Activated T-cell treated with anti-CD3 and anti-CD28 coated beads for 48 hours (primary cell): ENCODE measurements at regions not wholly inside any gene's neighbourhood (a gene's known extent, or its start where the extent isn't known, plus 50 kb on each side); places are given as distances from the start of the nearest gene placed in this dataset.
"Not testable (repeated sequence)": the region's sequence is repeated elsewhere in the genome, so short reads cannot be mapped to it uniquely, and the experiment has no call there.

Experiments
- DNase-seq: peaks from one replicate; pipeline ENCODE4 v3.0.0-alpha.2; 2020; ENCODE audit warnings: low read depth

DNA sequence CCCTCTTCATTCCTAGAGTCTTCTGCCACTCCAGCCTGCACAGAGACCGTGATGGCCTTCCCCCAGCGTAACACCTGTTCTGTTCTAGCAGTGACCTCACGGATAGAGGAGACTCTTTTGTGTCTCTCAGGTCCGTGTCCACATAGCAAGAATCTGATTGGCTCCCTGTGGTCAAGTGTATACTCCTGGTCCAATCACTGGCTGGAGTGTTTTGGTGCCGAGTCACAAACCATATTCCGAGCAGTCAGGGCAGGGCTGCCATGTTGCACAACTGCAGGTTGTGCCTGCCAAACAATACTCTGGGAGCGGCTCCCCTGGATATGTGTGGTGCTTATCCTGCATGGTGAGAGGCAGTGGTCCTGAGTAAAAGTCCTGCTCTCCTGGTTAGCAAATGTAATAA, 402.4 kb downstream of the KCNRG start:
- DNase-seq: no peak

DNA sequence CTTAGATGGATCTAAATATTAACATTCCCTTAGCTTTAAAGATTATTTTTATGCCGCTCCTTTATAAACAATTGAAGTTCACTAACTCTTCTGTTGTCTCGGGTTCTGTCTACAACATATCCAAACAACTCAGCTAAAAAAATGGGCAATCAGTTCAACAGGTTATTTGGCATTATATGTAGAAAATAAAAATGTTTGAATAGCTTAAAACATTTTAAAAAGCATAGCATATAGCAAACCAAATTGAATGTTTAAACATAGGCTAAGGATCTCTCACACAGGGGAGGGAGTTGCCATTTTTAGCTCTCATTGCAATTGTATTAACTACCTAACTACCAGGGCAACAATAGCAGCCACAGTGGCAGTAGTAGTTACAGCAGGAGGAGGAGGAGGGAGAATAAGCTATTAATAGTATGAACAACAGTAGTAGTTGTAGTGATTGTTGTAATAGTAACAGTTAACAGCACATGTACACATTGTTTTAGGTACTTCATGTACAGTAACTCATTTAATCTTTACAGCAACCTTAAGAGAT, 404.2 kb downstream of the KCNRG start:
- no peak for DNase-seq

DNA sequence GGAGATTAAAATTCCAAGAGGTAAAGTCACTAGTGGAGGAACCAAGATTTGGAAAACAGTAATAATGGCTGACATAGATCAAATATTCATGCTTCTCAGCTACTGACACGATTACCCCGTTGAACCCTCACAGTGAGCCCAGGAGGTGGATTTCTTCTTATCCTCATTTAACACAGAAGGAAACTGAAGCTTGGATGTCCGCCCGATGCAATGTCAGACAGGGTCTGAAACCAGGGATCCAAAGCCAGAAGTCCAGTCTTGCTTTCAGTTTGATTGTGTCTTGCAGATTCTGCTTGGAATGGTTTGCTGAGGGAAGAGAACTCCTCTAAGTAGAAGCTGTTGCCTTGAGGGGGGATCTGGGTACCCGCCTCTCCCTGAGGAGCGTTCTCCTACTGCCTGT, 404.7 kb downstream of the KCNRG start:
- DNase-seq: no peak

DNA sequence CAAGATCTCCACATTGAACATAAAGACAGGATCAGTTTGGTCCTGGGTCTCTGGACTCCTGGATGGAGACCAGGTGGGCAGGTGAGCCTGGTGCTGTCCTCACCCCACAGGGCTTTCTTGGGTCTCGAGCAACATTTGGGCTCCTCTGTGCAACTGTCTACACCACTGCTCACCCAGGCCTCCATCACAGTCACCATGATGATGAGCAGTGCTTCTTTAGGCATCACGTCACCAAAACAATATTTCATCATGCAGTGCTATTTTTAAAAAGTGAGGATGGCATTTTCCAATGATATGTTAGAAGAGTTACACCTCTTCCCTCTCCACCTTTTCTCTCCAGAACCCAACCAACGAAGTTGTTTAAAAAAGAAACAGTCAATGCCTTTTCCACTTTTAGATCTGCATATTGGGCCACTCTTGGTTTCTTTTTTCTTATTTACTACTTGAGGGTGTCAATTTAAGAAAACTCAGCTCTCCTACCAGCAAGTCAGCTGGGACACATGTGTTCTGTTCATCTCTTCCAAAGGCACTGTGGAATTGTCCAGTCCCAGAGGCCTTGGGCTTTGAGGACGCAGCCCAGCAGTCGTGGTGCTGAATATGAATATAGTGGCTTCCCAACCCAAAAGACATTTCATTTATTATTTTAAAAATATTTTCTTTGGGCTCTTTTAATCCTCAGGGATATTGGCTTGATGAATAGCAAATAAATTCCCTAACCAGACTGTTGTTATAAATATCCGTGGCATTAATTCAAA, 405.7 kb downstream of the KCNRG start:
- DNase-seq: no peak

DNA sequence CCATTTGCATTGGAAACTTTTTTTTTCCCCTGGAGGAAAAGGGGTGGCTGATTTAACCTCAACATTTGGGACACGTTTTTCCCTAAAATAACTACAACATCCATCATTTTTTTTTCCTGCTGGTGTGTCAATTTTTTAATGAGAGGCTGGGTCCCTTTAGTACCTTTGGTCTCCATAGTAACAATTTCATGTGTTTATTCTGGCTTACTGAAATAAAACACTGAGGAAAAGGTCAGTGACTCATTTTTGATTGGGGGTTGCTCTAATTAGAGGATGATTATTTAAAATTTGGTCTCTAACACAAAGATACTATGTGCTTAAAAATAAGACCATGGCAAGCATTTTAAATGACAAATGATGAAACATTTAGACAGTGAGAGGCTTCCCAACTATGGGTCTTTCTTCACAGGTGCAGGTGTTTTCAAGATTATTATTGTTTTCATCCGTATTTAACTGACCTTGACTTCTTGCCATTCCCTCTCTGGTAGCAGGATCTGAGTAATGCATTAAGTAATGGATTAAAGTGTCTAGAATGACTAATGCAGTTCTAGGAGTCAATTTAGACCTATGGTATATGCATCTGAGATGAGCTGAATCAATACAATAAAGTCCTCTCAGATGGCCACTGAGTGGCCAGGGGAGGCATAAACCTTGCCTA, 406.4 kb downstream of the KCNRG start:
- no peak for DNase-seq

DNA sequence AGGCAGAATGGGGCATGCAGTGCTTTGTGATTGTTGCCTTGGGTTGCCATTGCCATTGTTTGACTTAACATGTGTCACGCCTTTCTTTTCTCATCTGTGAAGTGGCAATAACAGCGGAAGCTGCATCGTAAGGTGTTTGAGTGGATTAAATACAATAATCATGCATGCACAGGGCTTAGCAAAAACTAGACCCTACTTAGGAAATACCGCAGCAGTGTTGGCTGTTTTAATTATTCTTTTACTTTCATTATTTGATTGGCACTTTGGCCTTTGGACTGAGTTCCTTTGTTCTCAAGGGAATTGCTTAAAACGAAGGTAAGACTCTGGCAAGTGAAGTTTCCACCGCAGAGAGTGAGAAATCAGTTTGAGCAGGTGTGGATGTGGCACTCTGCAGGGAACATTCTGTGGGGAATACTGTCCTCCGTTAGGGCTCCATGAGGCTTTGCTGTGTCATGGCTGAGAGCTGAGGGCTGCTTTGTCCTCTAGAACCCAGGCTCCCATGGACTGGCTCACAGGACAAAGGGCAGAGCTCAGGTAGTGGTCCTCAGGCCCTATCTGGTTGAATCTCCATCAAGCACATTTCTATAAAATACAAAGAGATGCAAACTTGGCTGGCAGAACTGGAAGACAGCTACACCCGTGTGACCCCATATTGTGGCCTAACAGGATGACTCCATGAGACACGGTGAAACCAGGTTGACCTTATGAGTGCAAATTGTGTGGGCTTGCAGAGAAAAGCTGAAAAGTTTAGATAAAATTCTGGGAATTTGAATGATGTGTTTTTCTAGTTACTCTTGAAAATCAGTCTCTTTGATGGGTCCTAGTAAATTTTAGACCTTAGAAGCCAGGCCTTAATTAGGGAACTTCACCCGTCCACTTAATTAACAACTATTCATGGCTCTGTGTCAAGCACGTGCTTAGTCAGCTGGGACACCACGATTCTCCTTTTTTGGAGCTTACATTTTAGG, 407.2 kb downstream of the KCNRG start:
- DNase-seq: no peak

DNA sequence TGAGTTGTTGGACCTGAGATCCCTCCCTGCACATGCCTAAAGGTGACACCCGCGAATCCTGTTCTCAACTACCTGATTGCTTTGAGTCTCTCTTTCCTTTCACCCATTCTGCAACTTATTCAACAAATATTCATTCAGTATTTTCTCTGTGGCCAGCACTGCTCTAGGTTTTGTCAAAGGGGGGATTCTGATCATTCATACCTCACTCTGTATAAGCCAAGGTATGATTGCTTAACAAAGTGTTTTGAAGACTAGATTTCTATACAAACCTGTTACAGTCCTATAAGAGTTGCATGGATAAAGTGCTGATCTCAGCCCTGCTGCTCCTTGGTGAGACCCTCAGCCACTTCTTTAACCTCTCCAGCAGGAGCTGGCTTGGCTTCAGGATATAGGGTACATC, 409.7 kb downstream of the KCNRG start:
- DNase-seq: no peak

DNA sequence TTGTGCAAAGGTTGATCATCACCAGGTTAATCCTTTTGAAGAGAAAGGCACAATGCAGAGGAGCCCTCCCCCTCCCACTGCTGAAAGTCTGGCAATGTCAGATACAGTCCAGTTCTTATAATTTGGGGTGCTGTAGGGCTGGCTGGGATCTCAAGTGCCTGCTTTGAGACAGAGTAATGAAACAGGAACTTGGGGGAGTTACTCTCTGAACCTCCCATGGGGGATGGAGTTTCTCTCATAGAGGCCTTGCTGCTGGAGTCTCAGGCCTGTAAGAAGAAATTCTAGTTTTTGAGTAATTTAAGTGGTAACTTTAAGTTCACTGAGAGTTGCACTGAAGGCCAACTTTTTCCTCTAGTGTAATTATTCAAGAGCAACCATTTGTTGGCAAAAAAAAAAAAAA, 410.5 kb downstream of the KCNRG start:
- DNase-seq: no peak

DNA sequence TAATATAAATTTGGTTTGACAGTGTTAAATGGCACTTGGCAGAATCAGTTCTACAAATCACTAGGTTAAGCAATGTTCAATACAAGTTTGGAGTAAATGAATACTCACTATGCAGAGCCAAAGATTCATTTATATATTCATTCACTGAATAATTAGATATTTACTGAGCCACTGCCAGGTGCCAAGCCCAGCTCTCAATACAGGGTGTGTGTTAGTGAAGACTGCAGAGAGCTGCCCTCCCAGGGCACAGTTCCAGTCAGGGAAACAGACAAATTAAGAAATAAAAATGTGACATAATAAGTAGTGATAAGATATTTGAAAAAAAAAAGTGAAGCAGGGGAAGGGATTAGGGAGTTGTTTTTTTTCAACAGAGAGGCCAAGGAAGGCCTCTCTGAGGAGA, 411.7 kb downstream of the KCNRG start:
- DNase-seq: no peak

DNA sequence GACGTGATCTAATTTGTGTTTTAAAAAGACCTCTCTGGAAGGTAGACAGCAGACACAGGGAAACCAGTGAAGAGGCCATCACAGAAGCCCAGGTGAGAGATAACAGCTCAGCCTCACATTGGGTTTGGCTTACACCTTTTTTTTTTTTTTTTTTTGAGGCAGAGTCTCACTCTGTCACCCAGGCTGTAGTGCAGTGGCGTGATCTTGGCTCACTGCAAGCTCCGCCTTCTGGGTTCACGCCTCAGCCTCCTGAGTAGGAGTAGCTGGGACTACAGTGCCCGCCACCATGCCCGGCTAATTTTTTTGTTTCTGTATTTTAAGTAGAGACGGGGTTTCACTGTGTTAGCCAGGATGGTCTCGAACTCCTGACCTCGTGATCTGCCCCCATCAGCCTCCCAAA, 412.3 kb downstream of the KCNRG start:
- DNase-seq: not testable (repeated sequence)

DNA sequence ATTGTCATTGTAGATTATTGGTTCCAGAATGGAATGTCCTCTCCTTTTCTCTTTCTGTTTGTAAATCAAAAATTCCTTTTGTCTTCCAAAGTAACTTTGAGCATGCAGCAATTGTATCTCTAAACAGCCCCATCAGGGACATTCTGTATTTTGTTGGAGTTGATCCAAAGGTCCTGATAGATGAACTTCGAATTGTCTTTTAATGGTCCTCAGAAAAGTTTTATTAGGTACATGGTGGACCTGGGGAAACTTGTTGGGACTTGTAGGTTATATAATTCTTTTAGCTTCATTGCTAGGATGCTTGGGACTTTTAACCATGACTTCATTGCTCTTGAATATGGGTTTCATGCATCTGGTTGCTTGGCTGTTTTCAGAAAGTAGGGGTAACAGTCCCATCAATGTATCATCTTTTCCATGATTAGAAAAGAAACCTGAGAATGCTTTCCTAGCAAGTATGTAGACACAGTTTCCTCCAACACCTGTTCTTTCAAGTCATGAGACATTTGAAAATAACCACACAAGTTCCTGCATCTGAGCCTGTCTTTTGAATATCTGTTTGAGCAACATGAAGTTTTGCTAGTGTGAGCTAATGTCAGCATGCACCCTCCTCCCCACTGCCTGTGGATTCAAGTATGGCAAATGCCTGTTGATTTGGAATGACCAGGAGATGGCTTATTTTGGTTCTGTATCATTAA, 413.1 kb downstream of the KCNRG start:
- no peak for DNase-seq

DNA sequence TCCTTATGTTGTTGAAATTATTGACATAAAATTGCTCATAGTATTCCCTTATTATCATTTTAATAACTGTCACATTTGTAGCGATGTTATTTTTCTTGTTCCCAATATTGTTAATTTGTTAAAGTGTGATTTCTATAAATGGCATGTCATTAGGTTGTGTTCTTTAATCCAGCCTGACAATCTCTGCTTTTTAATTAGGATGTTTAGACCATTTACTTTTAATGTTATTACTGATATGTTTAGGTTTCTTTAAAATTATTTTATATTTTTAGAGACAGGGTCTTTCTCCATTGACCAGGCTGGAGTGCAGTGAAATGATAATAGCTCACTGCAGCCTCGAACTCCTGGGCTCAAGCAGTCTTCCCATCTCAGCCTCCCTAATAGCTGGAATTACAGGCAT, 408.5 kb downstream of the DLEU7 start:
- no peak for DNase-seq

DNA sequence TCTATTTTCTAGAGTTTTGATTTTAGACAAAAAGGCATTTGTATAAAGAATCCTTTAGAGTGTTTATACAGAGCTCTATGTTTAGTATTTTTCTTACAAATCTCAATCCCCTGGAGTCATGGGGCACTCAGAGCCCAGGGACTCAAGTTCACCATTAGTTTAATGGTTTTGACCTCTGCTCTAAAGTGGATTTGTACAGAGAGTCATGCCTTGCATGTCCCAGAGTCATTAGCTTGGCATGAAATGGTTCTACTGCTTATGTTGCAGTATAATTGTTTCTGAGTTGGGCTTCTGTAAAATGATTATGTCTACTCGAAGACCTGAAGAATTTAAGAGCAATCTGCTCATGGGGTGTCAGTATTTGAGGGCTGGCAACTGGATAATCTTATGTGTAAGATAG, 406.2 kb downstream of the DLEU7 start:
- no peak for DNase-seq

DNA sequence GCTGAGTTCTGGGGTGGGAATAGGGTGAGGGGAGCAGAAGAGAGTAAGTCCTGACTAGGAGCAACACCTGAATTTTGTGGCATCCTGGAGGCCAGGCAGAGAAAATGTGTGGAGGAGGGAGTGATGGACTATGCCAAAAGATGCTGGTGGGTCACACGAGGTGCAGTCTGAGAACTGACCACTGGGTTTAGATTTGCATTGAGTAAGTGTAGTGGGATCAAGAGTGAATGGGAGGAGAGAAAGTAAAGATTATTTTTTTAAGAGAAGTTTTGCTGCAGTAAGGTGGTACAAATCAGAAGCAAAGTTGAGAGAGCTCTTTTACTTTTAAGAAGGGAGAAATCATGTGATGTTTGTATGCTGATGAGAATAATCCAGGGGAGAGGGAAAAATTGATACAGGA, 405.1 kb downstream of the DLEU7 start:
- no peak for DNase-seq

DNA sequence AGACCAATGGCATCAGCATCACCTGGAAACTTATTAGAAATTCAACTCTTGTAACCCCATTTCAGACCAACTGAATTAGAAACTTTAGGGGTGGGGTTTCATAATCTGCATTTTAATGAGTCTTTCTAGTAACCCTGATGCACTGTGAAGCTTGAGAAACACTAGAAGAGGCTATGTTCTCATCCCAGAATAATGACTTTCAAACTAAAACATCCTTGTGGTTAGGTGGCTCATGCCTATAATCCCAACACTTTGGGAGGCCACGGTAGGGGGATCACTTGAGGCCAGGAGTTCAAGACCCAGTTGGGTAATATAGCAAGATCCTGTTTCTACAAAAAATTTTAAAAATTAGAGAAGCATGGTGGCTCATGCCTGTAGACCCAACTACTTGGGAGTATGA, 402.4 kb downstream of the DLEU7 start:
- no peak for DNase-seq

DNA sequence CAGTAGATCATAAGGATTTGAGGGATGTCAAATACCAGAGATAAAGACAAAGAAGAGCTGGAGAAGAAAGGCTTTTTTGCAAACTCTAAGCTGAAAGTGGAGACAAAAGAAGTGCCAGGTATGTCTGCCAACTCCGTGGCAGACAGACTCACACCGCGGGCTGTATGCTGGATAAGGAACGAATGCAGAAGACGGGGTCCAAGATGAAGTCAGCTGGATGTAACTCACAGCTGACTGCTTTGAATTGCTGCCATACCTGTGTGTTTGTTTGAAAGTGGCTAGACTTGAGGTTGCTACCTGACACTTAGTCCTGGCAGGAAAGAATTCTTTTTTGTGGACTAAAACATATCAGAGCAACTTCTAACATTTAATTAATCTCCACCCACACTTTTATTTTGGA, 398.8 kb downstream of the DLEU7 start:
- DNase-seq: no peak

DNA sequence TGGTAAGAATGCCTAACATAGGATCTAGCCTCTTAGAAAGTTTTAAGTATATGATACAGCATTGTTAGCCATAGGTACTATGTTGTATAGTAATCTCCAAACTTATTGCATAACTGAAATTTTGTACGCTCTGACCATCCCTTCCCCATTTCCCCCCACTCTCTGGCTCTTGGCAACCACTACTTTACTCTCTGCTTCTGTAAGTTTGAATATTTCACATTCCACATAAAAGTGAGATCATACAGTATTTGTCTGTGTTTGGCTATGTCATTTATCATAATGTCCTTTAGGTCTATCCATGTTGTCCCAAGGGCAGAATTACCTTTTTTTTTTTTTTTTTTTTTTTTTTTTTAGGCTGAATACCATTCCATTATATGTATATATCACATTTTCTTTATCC, 396.9 kb downstream of the DLEU7 start:
- no peak for DNase-seq

DNA sequence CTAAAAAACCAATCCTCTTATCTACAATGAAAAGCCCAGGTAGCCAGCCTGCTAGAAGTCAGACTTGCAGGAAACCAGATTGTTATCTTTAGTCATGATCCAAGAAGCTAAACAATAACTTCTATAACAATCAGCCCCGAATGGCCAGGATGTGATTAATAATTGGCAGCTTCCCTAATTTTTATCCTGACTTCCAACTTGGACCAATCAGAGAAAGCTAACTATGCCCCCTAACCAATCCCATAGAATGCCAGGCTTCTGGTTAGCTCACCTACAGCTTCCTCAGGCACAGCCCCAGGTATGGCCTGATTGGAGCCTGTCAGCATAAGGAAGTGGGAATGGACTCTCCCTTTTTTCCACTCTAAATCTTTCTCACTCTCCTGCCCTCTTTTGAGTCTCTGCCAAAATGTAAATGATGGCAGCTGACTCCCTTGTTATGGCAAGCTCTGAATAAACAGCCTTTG, 394.9 kb downstream of the DLEU7 start:
- no peak for DNase-seq

DNA sequence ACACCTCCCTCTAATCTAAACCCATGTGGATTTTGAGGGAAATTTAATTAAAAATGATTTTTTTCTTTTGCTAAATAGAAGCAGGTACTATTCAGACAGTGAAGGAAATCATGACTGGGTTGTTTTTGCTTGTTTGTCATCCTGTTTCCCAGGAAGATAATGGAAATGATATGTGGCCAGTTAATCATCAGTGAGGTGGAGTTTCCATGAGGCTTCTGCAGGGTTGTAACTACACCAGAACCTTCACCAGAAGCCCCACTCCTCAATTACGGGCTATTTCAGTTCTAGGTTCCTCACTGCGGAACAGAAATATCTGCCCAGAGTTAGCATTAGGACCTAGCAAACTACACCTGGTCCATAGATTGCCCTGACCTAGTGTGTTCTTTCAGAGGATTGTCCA, 394.0 kb downstream of the DLEU7 start:
- no peak for DNase-seq

DNA sequence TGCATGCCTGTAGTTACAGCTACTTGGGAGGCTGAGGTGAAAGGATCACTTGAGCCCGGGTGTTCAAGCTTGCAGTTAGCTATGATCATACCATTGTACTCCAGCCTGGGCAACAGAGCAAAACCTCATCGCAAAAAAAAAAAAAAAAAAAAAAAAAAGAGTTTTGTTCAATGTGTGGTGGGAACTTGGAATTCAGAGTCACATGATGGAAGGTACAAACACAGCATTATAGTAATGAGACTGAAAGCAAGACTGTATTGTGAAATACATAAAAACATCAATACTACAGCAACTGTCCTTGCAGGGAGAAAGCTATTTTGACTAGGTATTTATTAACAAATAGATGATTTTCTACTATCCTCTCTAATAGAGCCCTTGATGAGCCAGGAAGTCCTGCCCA, 393.2 kb downstream of the DLEU7 start:
- DNase-seq: no peak

DNA sequence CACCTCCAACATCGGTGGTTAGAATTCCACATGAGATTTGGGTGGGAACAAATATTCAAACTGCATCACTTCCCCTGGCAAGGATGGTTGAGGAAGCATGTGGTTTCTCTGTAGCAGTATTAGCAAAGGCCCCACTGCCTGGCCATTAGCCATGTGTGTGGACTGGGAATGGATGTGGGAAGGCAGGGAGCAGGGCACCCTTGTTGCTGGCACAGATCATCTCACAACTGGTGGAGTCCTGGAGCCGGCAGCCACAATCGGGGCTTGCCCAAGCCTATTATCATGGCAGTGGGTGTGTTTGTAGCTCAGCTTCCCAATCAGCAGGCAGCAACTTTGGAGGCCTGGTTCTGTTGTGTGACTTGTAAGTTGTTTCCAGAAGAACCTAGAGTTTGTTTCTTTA, 391.9 kb downstream of the DLEU7 start:
- DNase-seq: no peak

DNA sequence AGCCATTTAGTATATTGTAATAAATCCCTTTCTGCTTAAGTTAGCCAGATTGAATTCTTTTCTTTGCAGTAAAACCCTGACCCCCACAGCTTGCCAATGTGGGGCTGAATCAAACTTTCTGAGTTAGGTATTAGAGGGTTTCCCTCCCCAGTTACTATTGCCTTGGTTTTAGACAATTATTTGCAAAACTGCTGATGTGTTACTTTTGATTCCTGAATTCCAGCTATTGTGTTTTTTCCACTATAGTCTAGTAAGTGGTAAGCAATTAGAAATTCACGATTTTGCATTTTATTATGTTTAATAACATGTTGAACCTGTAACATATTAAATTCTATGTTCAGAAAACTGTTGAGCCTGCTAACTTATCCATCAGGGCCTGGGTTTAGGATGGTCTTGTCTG, 391.5 kb downstream of the DLEU7 start:
- DNase-seq: no peak
